ENCODE measurements at regions not wholly inside any gene's neighbourhood (a gene's known extent, or its start where the extent isn't known, plus 50 kb on each side); places are given as distances from the start of the nearest gene placed in this dataset.

- DNase-seq (ENCODE audit: low read depth in 4 of 4, low spot score in 3 of 4): no peak
Observed at GRCh38 chr2:128467321-128467969, 148.8 kb upstream of the HS6ST1 start.

GRCh38 chr2:128468186-128468920 is 149.7 kb upstream of the HS6ST1 start:
- DNase-seq (ENCODE audit: low read depth in 4 of 4, low spot score in 3 of 4): no peak

- DNase-seq (ENCODE audit: low read depth in 4 of 4, low spot score in 3 of 4): no peak
Observed at GRCh38 chr2:128469203-128469602, 150.5 kb upstream of the HS6ST1 start.

GRCh38 chr2:128469875-128470274 is 151.2 kb upstream of the HS6ST1 start:
- DNase-seq (ENCODE audit: low read depth in 4 of 4, low spot score in 3 of 4): no peak

- DNase-seq (ENCODE audit: low read depth in 4 of 4, low spot score in 3 of 4): no peak
Observed at GRCh38 chr2:128472789-128473174, 154.1 kb upstream of the HS6ST1 start.

- DNase-seq (ENCODE audit: low read depth in 4 of 4, low spot score in 3 of 4): peak; percentile 66 to 78 (median 74)
Observed at GRCh38 chr2:128473175-128474035, 154.7 kb upstream of the HS6ST1 start.

- no peak for DNase-seq (ENCODE audit: low read depth in 4 of 4, low spot score in 3 of 4)
Observed at GRCh38 chr2:128474036-128474955, 155.6 kb upstream of the HS6ST1 start.

- no peak for DNase-seq (ENCODE audit: low read depth in 4 of 4, low spot score in 3 of 4)
Observed at GRCh38 chr2:128474962-128475361, 156.3 kb upstream of the HS6ST1 start.

GRCh38 chr2:128475427-128476211 is 157.0 kb upstream of the HS6ST1 start:
- no peak for DNase-seq (ENCODE audit: low read depth in 4 of 4, low spot score in 3 of 4)

- no peak for DNase-seq (ENCODE audit: low read depth in 4 of 4, low spot score in 3 of 4)
Observed at GRCh38 chr2:128477026-128477820, 158.6 kb upstream of the HS6ST1 start.

- DNase-seq (ENCODE audit: low read depth in 4 of 4, low spot score in 3 of 4): no peak
Observed at GRCh38 chr2:128477891-128478290, 159.2 kb upstream of the HS6ST1 start.

- no peak for DNase-seq (ENCODE audit: low read depth in 4 of 4, low spot score in 3 of 4)
Observed at GRCh38 chr2:128485761-128486639, 167.3 kb upstream of the HS6ST1 start.

- no peak for DNase-seq (ENCODE audit: low read depth in 4 of 4, low spot score in 3 of 4)
Observed at GRCh38 chr2:128486640-128487375, 168.1 kb upstream of the HS6ST1 start.

GRCh38 chr2:128487650-128488387 is 169.2 kb upstream of the HS6ST1 start:
- DNase-seq (ENCODE audit: low read depth in 4 of 4, low spot score in 3 of 4): no peak

GRCh38 chr2:128488434-128488833 is 169.8 kb upstream of the HS6ST1 start:
- no peak for DNase-seq (ENCODE audit: low read depth in 4 of 4, low spot score in 3 of 4)

- no peak for DNase-seq (ENCODE audit: low read depth in 4 of 4, low spot score in 3 of 4)
Observed at GRCh38 chr2:128489526-128490273, 171.0 kb upstream of the HS6ST1 start.
